T-cell (primary cell): ENCODE measurements at regions not wholly inside any gene's neighbourhood (a gene's known extent, or its start where the extent isn't known, plus 50 kb on each side); places are given as distances from the start of the nearest gene placed in this dataset.

Source experiments
- ATAC-seq, 4 experiments: fragments of 200-7000 bp in 3 of 4; fragments of 150-1000 bp in 1 of 4; cut with Tn5 transposase; replicated peaks in 1 of 4; 1 replicate in 3 of 4; 2 replicates in 1 of 4; pipeline ENCODE4 v1.10.0; 2021; ENCODE audit warnings: moderate library complexity in 3 of 4, mild to moderate bottlenecking in 2 of 4, moderate number of reproducible peaks in 1 of 4
- CTCF ChIA-PET, 2 donors: fragments of 300-600 bp; sonication (Branson Sonifier 250); formaldehyde crosslinking; loops; one replicate each; lab custom pipeline; 2022; ENCODE audit warnings: antibody characterized with exemption in 2 of 2; lab: Charles Lee
- POLR2A ChIA-PET, 2 donors: fragments of 300-600 bp; sonication (Branson Sonifier 250); formaldehyde crosslinking; loops; one replicate each; lab custom pipeline; 2022; ENCODE audit warnings: antibody characterized with exemption in 2 of 2; lab: Charles Lee
- DNase-seq, 35 experiments: peaks; one replicate each; pipeline versions ENCODE4 v3.0.0 to v3.0.0-alpha.2; 2013 to 2023
- H3K27ac ChIP-seq: one replicate; pipeline ENCODE4 v1.5.1; 2013; ENCODE audit warnings: low read length
- H3K27me3 ChIP-seq, 2 experiments: replicated peaks in 1 of 2; 1 replicate in 1 of 2; 2 replicates in 1 of 2; pipeline versions ENCODE4 v1.6.1 to v1.7.0; 2013; ENCODE audit warnings: low read length in 1 of 2, mixed read lengths in 1 of 2; ENCODE audit not compliant: control insufficient read depth in 2 of 2, insufficient read depth in 2 of 2; ENCODE audit errors: extremely low read depth in 1 of 2
- H3K36me3 ChIP-seq, 2 donors: 1 replicate in 1 of 2; 2 replicates in 1 of 2; pipeline versions ENCODE4 v1.6.1 to v1.7.0; 2013; ENCODE audit warnings: low read length in 1 of 2; ENCODE audit not compliant: control insufficient read depth in 2 of 2, insufficient read depth in 1 of 2; ENCODE audit errors: extremely low read depth in 1 of 2
- H3K4me1 ChIP-seq, 2 experiments: 1 replicate in 1 of 2; 2 replicates in 1 of 2; pipeline versions ENCODE4 v1.6.1 to v1.7.0; 2013; ENCODE audit warnings: low read length in 2 of 2, mixed read lengths in 1 of 2; ENCODE audit not compliant: insufficient read depth in 2 of 2, control insufficient read depth in 1 of 2; ENCODE audit errors: extremely low read depth in 1 of 2
- H3K4me3 ChIP-seq, 2 donors: 1 replicate in 1 of 2; 2 replicates in 1 of 2; pipeline versions ENCODE4 v1.5.1 to v1.7.0; 2013; ENCODE audit warnings: mild to moderate bottlenecking in 2 of 2, low read length in 1 of 2, moderate library complexity in 1 of 2; ENCODE audit not compliant: control insufficient read depth in 1 of 2; ENCODE audit errors: extremely low read depth in 1 of 2
- H3K9me3 ChIP-seq: 2 replicates; pipeline ENCODE4 v1.7.0; 2013
- H3K27ac Mint-ChIP-seq, 2 donors: one replicate each; pipeline ENCODE4 v1.8.0; 2020 to 2021; ENCODE audit warnings: mild to moderate bottlenecking in 2 of 2, mixed read lengths in 2 of 2
- H3K27me3 Mint-ChIP-seq, 2 donors: one replicate each; pipeline ENCODE4 v1.8.0; 2021 to 2022; ENCODE audit warnings: mixed read lengths in 2 of 2
- H3K36me3 Mint-ChIP-seq: one replicate; pipeline ENCODE4 v1.8.0; 2021; ENCODE audit warnings: mixed read lengths
- H3K4me1 Mint-ChIP-seq, 3 donors: one replicate each; pipeline ENCODE4 v1.8.0; 2020 to 2022; ENCODE audit warnings: mixed read lengths in 3 of 3, mild to moderate bottlenecking in 1 of 3
- H3K4me3 Mint-ChIP-seq, 3 donors: one replicate each; pipeline ENCODE4 v1.8.0; 2020 to 2022; ENCODE audit warnings: mild to moderate bottlenecking in 3 of 3, mixed read lengths in 3 of 3, moderate library complexity in 3 of 3
- H3K9me3 Mint-ChIP-seq, 3 donors: one replicate each; pipeline ENCODE4 v1.8.0; 2020 to 2022; ENCODE audit warnings: mixed read lengths in 3 of 3
- WGBS: methylation state at CpG from one replicate; pipeline ENCODE4 v1.1.5; 2013; ENCODE audit warnings: missing lambda C conversion rate; ENCODE audit not compliant: insufficient coverage; 5-methylcytosine and 5-hydroxymethylcytosine counted together

DNA sequence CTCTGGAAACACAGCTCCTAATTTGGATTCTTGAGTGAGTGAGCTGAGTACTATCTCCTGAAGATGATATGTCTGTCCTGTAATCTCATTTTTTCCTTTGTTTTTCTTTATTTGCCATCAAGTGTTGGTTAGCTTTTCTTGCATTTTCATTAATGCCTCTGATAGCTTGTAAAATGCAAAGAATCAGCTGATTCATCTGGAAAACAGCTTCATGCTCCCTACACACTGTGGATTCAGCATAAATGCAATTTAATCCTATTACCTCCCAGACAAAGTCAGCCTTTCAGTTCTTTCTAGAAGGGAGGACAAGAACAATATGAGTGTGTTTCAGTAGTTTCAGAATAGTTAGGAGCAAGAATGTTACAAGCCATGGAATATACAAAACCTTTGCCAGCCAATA, 79.4 kb downstream of the DACT1 start:
- no peaks in the 10 kb centered on the region for H3K9me3 Mint-ChIP-seq
- no peak overlapping the region for H3K27ac ChIP-seq
- DNase-seq (no peak), ATAC-seq (no peak)
- no peak overlapping the region for H3K27ac Mint-ChIP-seq
- no peaks in the 10 kb centered on the region for H3K9me3 ChIP-seq
- no peaks in the 10 kb centered on the region for H3K36me3 Mint-ChIP-seq
- POLR2A ChIA-PET: no interaction called here
- no peak overlapping the region for H3K4me3 Mint-ChIP-seq
- H3K4me1 ChIP-seq: no peaks in the 10 kb centered on the region
- CTCF ChIA-PET: interaction anchor here in 1 of 2 donors (0.6 kb wide), 1 partner anchor 775 kb away, joined by 3 read pairs; no protein-coding TSS in a partner anchor
- H3K27me3 ChIP-seq: no peaks in the 10 kb centered on the region
- peaks cover 2 to 3% of the 10 kb centered on the region in 2 donors for H3K27me3 Mint-ChIP-seq
- H3K4me1 Mint-ChIP-seq: peaks cover 0 to 4% (median 2%) of the 10 kb centered on the region in 3 donors
- no peak overlapping the region for H3K4me3 ChIP-seq
- no peaks in the 10 kb centered on the region for H3K36me3 ChIP-seq

DNA sequence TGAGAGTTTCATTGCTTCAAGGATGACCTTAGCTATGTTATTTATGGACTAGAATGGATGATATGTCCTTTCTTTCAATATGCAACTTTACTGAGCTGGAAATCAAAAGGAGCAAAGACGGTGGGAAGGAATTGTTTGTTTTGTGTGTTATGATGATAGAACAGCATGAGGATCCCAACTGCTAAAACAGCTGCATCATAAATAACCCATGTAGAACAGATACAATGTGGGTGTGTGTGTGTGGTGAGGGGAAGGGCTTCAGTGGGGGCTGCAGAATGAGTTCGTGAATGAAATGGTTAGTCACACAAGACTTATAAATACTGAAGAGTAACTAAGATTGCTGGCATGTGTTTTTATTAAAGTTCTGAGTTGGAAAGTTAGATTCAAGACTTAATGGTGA, 80.1 kb downstream of the DACT1 start:
- WGBS: no CpG with 5 or more reads among the region's 2 CpGs
- Histone ChIP-seq H3K27me3 (no peaks in the 10 kb centered on the region), H3K4me3 (no peak overlapping the region), H3K27ac (no peak overlapping the region), H3K36me3 (no peaks in the 10 kb centered on the region), H3K9me3 (no peaks in the 10 kb centered on the region), H3K4me1 (no peaks in the 10 kb centered on the region)
- CTCF ChIA-PET: interaction anchor here in 1 of 2 donors (0.6 kb wide), 1 partner anchor 776 kb away, joined by 3 read pairs; no protein-coding TSS in a partner anchor
- ATAC-seq (no peak), DNase-seq (no peak)
- POLR2A ChIA-PET: no interaction called here
- Mint-ChIP-seq H3K36me3 (no peaks in the 10 kb centered on the region), H3K27me3 (no peaks in the 10 kb centered on the region), H3K4me3 (no peak overlapping the region), H3K4me1 (peaks cover 0 to 4% (median 2%) of the 10 kb centered on the region in 3 donors), H3K27ac (no peak overlapping the region), H3K9me3 (no peaks in the 10 kb centered on the region)

DNA sequence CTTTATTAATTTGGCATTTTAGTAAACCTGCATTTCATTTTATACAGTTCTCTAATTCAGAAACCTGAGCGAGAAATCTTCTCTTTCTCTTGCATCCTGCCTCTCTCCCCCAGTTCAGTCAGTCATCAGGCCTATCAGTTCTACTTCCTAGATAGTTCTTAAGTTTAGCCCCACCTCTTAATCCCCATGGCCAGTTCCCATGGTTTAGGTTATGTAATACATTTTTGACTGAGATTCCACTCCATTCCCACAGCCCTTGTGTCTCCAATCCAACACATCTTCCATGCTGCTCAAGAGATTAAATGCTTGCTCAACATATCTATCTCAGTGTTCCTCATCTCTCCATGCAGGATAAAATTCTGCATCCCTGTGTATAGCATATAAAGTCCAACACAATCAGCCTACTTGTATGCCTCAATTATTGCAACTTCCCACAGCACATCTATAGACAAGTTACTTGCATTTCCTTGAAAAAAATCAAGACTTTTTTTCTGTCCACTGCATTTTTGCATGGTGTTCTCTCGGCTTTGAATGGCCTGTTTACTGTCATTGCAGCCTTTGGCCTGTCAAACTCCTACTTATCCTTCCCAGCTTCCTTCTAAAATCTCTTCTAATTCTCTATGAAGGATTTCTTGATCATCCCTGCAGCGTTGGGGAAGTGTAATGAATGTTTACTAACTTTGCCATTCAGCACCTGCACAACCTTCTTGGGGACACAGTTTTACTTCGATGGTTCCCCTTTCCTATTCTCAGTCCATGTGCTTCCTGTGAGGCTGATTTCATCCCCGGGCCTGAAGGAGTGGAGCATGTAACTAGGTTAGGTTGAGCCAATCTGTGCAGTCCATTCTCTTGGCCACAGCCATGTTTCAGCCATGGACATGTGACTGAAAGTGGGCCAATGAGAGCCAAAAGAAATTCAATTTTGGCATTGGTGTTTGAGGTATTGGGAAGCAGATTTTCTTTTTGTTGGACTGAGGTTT, 80.8 kb downstream of the DACT1 start:
- Mint-ChIP-seq H3K27me3 (no peaks in the 10 kb centered on the region), H3K4me3 (no peak overlapping the region), H3K36me3 (no peaks in the 10 kb centered on the region), H3K9me3 (no peaks in the 10 kb centered on the region), H3K4me1 (peaks cover 0 to 4% (median 2%) of the 10 kb centered on the region in 3 donors), H3K27ac (no peak overlapping the region)
- ATAC-seq (no peak), DNase-seq (no peak)
- POLR2A ChIA-PET: no interaction called here
- no peak overlapping the region for H3K27ac ChIP-seq
- no peaks in the 10 kb centered on the region for H3K27me3 ChIP-seq
- CTCF ChIA-PET: no interaction called here
- no peaks in the 10 kb centered on the region for H3K9me3 ChIP-seq
- no peak overlapping the region for H3K4me3 ChIP-seq
- 80% methylated on average over 2 of the region's 5 CpGs for WGBS
- H3K4me1 ChIP-seq: no peaks in the 10 kb centered on the region
- no peaks in the 10 kb centered on the region for H3K36me3 ChIP-seq

DNA sequence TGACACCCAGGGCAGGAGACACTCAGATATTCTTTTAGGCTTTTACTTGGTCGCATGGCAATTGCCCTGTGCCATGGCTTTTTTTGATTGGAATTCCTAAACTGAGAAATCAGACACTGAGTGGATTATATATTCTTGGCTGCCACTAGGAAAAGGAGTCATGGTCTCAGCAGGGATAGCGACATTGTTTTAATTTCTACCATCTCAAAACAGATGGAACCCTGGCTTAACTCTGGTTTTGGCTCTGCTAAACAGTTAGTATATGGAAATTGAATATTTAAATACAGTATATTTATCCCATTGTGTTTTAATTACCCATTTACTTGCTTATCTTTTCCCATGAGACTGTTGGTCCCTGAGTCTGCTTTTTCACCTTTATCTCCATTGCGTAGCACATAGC, 84.0 kb downstream of the DACT1 start:
- H3K27ac ChIP-seq: no peak overlapping the region
- H3K27me3 ChIP-seq: no peaks in the 10 kb centered on the region
- no peak for DNase-seq
- Mint-ChIP-seq H3K4me1 (no peaks in the 10 kb centered on the region), H3K4me3 (no peak overlapping the region), H3K27me3 (no peaks in the 10 kb centered on the region), H3K27ac (no peak overlapping the region), H3K36me3 (no peaks in the 10 kb centered on the region), H3K9me3 (no peaks in the 10 kb centered on the region)
- 80% methylated on average over 1 of the region's 3 CpGs for WGBS
- ATAC-seq: no peak
- no peaks in the 10 kb centered on the region for H3K9me3 ChIP-seq
- POLR2A ChIA-PET: no interaction called here
- H3K4me3 ChIP-seq: no peak overlapping the region
- no peaks in the 10 kb centered on the region for H3K36me3 ChIP-seq
- CTCF ChIA-PET: no interaction called here
- no peaks in the 10 kb centered on the region for H3K4me1 ChIP-seq

DNA sequence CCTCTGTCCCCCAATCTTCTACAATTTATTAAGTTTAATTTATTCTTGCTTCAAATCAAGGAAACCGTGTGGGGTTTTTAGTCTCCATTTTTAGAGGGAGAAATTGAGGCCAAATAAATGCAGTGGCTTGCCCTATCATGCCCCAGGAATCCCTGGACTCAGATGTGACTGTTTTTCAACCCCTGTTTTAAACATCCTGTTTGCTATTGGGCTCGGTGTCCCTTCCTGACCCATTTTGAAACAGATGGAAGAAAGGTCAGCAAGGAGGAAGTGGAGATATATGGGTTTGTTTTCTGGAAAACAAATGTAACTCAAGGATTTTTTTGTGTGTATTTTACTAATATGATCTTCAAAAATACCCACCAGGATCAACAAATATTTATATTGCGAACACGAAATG, 84.7 kb downstream of the DACT1 start:
- Histone ChIP-seq H3K27me3 (no peaks in the 10 kb centered on the region), H3K36me3 (no peaks in the 10 kb centered on the region), H3K4me1 (no peaks in the 10 kb centered on the region), H3K4me3 (no peak overlapping the region), H3K27ac (no peak overlapping the region), H3K9me3 (no peaks in the 10 kb centered on the region)
- ATAC-seq (no peak), DNase-seq (no peak)
- Mint-ChIP-seq H3K4me3 (no peak overlapping the region), H3K27me3 (no peaks in the 10 kb centered on the region), H3K27ac (no peak overlapping the region), H3K4me1 (no peaks in the 10 kb centered on the region), H3K36me3 (no peaks in the 10 kb centered on the region), H3K9me3 (no peaks in the 10 kb centered on the region)
- POLR2A ChIA-PET: no interaction called here
- CTCF ChIA-PET: no interaction called here
- WGBS: 20% methylated on average over 1 of the region's 4 CpGs

DNA sequence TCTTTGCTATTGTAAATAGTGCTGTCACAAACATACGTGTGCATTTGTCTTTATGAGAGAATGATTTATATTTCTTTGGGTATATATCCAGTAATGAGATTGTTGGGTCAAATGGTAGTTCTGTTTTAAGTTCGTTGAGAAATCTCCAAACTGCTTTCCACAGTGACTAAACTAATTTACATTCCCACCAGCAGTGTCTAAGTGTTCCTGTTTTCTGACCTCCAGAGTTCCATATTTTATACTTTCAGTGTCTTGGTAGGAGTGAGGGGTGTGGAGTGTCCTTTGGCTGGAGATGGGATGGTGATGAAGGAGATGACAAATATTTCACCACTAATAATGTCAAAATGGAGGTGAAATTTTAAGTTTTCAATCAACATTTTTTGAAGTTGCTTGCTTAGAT, 86.4 kb downstream of the DACT1 start:
- no peaks in the 10 kb centered on the region for H3K27me3 Mint-ChIP-seq
- no peak overlapping the region for H3K27ac Mint-ChIP-seq
- no peaks in the 10 kb centered on the region for H3K9me3 Mint-ChIP-seq
- no peaks in the 10 kb centered on the region for H3K36me3 ChIP-seq
- H3K36me3 Mint-ChIP-seq: no peaks in the 10 kb centered on the region
- WGBS: no CpG with 5 or more reads among the region's 2 CpGs
- no peaks in the 10 kb centered on the region for H3K9me3 ChIP-seq
- H3K27me3 ChIP-seq: no peaks in the 10 kb centered on the region
- no peak overlapping the region for H3K4me3 ChIP-seq
- no peak overlapping the region for H3K4me3 Mint-ChIP-seq
- no peaks in the 10 kb centered on the region for H3K4me1 Mint-ChIP-seq
- no peak overlapping the region for H3K27ac ChIP-seq
- DNase-seq (no peak), ATAC-seq (no peak)
- ChIA-PET CTCF (no interaction called here), POLR2A (no interaction called here)
- no peaks in the 10 kb centered on the region for H3K4me1 ChIP-seq
